HCT116 (cell line): ENCODE measurements at regions not wholly inside any gene's neighbourhood (a gene's known extent, or its start where the extent isn't known, plus 50 kb on each side); places are given as distances from the start of the nearest gene placed in this dataset.

ENCODE experiments used
- ATAC-seq: fragments of 200-7000 bp; cut with Tn5 transposase; 2 replicates; pipeline ENCODE4 v1.9.1; 2020; ENCODE audit warnings: mild to moderate bottlenecking, moderate library complexity
- BruUV-seq: library from RNA; stranded (reverse); fragments of 400-500 nt; replicated peaks from 2 replicates; lab custom pipeline; 2021; lab: Mats Ljungman, UMichigan
- CTCF ChIA-PET: fragments of 300-600 bp; sonication (Branson Sonifier 250); formaldehyde crosslinking; loops from one replicate; lab custom pipeline; 2021; ENCODE audit warnings: antibody characterized with exemption; lab: Charles Lee
- POLR2A ChIA-PET: fragments of 300-600, 350-600 bp; sonication (Branson Sonifier 250); formaldehyde crosslinking; loops from one replicate; lab custom pipeline; 2021; ENCODE audit warnings: antibody characterized with exemption; lab: Charles Lee
- RAD21 ChIA-PET, 2 experiments: fragments of 300-600 bp; sonication (Branson Sonifier 250); formaldehyde crosslinking; loops; one replicate each; lab custom pipeline; 2023; ENCODE audit warnings: low total read pairs in 2 of 2; ENCODE audit not compliant: uncharacterized antibody in 2 of 2, unreplicated experiment in 2 of 2, low non-redundant PET in 1 of 2; lab: Charles Lee
- DNase-seq: peaks from one replicate; pipeline ENCODE4 v3.0.0-alpha.2; 2010; ENCODE audit warnings: low read depth, low spot score
- H2AFZ ChIP-seq: fragments of 200-600 bp; shearing (Covaris generic), sonication (generic); 2 replicates; pipeline ENCODE4 v1.6.1; 2017; ENCODE audit warnings: low read depth, mixed run types, mixed read lengths, antibody characterized with exemption, low read length; ENCODE audit not compliant: poor library complexity, severe bottlenecking
- H3K27ac ChIP-seq: 2 replicates; pipeline ENCODE4 v1.5.1; 2012; ENCODE audit warnings: low read depth, low read length
- H3K27me3 ChIP-seq: fragments of 200-600 bp; sonication (generic); 2 replicates; pipeline ENCODE4 v1.6.1; 2016; ENCODE audit warnings: mixed run types, low read length, mixed read lengths; ENCODE audit not compliant: insufficient read depth
- H3K36me3 ChIP-seq, 2 experiments: fragments of 200-500 bp in 1 of 2; fragments of 200-600 bp in 1 of 2; sonication (Bioruptor generic) in 1 of 2; sonication (generic) in 1 of 2; 2 replicates each; pipeline versions ENCODE4 v1.5.1 to v1.6.1; 2014 to 2016; ENCODE audit warnings: low read length in 2 of 2, inconsistent platforms in 1 of 2, mixed read lengths in 1 of 2, mixed run types in 1 of 2; ENCODE audit not compliant: insufficient read depth in 2 of 2, control insufficient read depth in 1 of 2
- H3K4me1 ChIP-seq, 2 experiments: fragments of 200-600 bp in 1 of 2; sonication (generic) in 1 of 2; 2 replicates each; pipeline versions ENCODE4 v1.5.1 to v1.6.1; 2012 to 2017; ENCODE audit warnings: low read length in 2 of 2, inconsistent platforms in 1 of 2, mild to moderate bottlenecking in 1 of 2, mixed read lengths in 1 of 2, mixed run types in 1 of 2, moderate library complexity in 1 of 2; ENCODE audit not compliant: insufficient read depth in 2 of 2, control insufficient read depth in 1 of 2
- H3K4me2 ChIP-seq: fragments of 200-600 bp; sonication (generic); 2 replicates; pipeline ENCODE4 v1.6.1; 2017; ENCODE audit warnings: mixed run types, low read length, mixed read lengths
- H3K4me3 ChIP-seq, 2 experiments: fragments of 200-600 bp in 1 of 2; sonication (generic) in 1 of 2; replicated peaks in 1 of 2; 2 replicates each; pipeline ENCODE4 v1.5.1; 2011 to 2016; ENCODE audit warnings: low read length in 2 of 2, control low read depth in 1 of 2, low read depth in 1 of 2, mild to moderate bottlenecking in 1 of 2, mixed read lengths in 1 of 2, mixed run types in 1 of 2
- H3K79me2 ChIP-seq: fragments of 200-600 bp; sonication (generic); 2 replicates; pipeline ENCODE4 v1.6.1; 2017; ENCODE audit warnings: mild to moderate bottlenecking, mixed run types, low read length, moderate library complexity, mixed read lengths; ENCODE audit not compliant: insufficient read depth
- H3K9ac ChIP-seq: fragments of 200-600 bp; sonication (generic); 2 replicates; pipeline ENCODE4 v1.6.1; 2016; ENCODE audit warnings: low read length, mixed read lengths
- H3K9me2 ChIP-seq: fragments of 200-600 bp; sonication (generic), shearing (Covaris generic); 2 replicates; pipeline ENCODE4 v1.6.1; 2017; ENCODE audit warnings: mixed run types, mild to moderate bottlenecking, moderate library complexity; ENCODE audit not compliant: insufficient read depth
- H3K9me3 ChIP-seq, 2 experiments: fragments of 200-500 bp in 1 of 2; fragments of 200-600 bp in 1 of 2; sonication (Bioruptor generic) in 1 of 2; sonication (generic) in 1 of 2; 2 replicates each; pipeline ENCODE4 v1.6.1; 2014 to 2017; ENCODE audit warnings: low read length in 2 of 2, mixed read lengths in 2 of 2, inconsistent platforms in 1 of 2, low read depth in 1 of 2, mild to moderate bottlenecking in 1 of 2, mixed run types in 1 of 2, moderate library complexity in 1 of 2; ENCODE audit not compliant: control insufficient read depth in 1 of 2, insufficient read depth in 1 of 2
- H4K20me1 ChIP-seq: fragments of 200-600 bp; sonication (generic), shearing (Covaris generic); 2 replicates; pipeline ENCODE4 v1.6.1; 2017; ENCODE audit warnings: mixed run types, mild to moderate bottlenecking, moderate library complexity; ENCODE audit not compliant: insufficient read depth
- EZH2 ChIP-seq: fragments of 200-600 bp; sonication (generic); IDR thresholded peaks from 2 replicates; pipeline ENCODE4 v1.6.1; 2017; ENCODE audit warnings: antibody characterized with exemption, mixed run types
- FOSL1 ChIP-seq: IDR thresholded peaks from 2 replicates; pipeline ENCODE4 v1.6.1; 2012; ENCODE audit warnings: low read depth
- POLR2A ChIP-seq: IDR thresholded peaks from 2 replicates; pipeline ENCODE4 v1.7.0; 2011; ENCODE audit warnings: borderline replicate concordance; ENCODE audit not compliant: insufficient read depth, insufficient read length; ENCODE audit errors: extremely low read depth
- RAD21 ChIP-seq: IDR thresholded peaks from 2 replicates; pipeline ENCODE4 v1.6.1; 2012; ENCODE audit warnings: low read depth, mild to moderate bottlenecking
- TCF7L2 ChIP-seq: IDR thresholded peaks from 2 replicates; pipeline ENCODE4 v1.7.0; 2011; ENCODE audit warnings: borderline replicate concordance, inconsistent platforms; ENCODE audit not compliant: insufficient read depth, insufficient read length; ENCODE audit errors: extremely low read depth
- ZFX ChIP-seq: fragments of 450-650 bp; IDR thresholded peaks from 2 replicates; pipeline ENCODE4 v1.6.1; 2017
- intact Hi-C: fragments of 100-400 bp; cut with micrococcal nuclease; formaldehyde crosslinking; loops from 2 replicates; pipeline ENCODE4 v1.10.0; 2022
- TF ChIP-seq, protein P1 (sequence below): IDR thresholded peaks from 2 replicates; pipeline ENCODE4 v1.6.1; 2012

DNA sequence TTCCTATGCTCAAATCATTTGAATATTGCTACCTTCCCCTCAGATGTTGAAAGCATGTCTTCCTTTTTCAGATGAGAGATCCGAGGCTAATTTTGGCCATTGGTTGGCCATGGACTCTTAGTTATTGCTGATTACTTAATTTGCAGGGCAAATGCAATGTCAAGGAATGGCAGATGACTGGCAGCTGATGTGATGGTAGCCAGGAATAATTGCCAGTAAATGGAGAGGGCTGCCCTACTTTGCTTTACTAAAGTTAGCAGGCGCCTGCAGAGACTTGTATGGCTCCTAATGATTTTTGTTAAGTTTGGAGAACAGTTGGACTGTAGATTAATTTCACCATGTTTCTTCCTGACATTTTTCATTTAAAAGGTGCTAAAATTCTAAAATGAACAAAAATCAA, 128.9 kb downstream of the XCL2 start:
- intact Hi-C loops: no loop called here
- ChIA-PET CTCF (no interaction called here), RAD21 (no interaction called here)

DNA sequence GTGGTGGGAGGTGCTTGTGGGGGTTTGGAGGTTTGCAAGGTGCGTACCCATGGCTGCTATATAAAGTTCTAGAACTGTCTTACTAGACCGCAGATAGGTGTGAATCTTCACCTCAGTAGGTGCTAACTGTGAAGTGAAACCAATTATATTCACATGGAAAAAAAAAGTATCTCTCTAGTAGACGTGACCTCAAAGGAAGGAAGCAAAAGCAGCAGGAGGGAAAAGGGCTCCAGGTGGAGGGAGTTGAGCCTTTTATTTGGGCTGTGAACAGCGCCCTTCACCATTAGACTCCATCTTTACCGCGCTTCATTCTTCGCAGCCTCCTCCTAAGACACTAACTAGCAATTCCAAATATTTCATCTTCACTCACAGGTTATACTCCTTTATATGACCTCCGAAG, 129.8 kb downstream of the TBX19 start:
- no peak overlapping the region for H3K4me2 ChIP-seq
- POLR2A ChIA-PET: no interaction called here
- DNase-seq (no peak), ATAC-seq (no peak)
- H3K9ac ChIP-seq: no peak overlapping the region
- CTCF ChIA-PET: no interaction called here
- peak overlapping the region; percentile 95 for H3K27ac ChIP-seq
- H4K20me1 ChIP-seq: no peaks in the 10 kb centered on the region
- no TSS peak for BruUV-seq
- no peak overlapping the region for H2AFZ ChIP-seq
- peaks cover 35 to 54% of the 10 kb centered on the region in 2 experiments for H3K4me1 ChIP-seq
- no peaks in the 10 kb centered on the region for H3K79me2 ChIP-seq
- no peak overlapping the region for H3K4me3 ChIP-seq
- intact Hi-C loops: no loop called here
- RAD21 ChIA-PET: no interaction called here
- no peaks in the 10 kb centered on the region for H3K27me3 ChIP-seq
- TF ChIP-seq POLR2A (no peak), RAD21 (no peak), FOSL1 (no peak), TCF7L2 (no peak), ZFX (no peak), EZH2 (no peak)
- no peaks in the 10 kb centered on the region for H3K36me3 ChIP-seq
- H3K9me3 ChIP-seq: no peaks in the 10 kb centered on the region
- H3K9me2 ChIP-seq: no peaks in the 10 kb centered on the region

More for the DNA sequence above, 128.9 kb downstream of the XCL2 start:
- Histone ChIP-seq H3K9me2 (no peaks in the 10 kb centered on the region), H3K9me3 (no peaks in the 10 kb centered on the region), H3K79me2 (no peaks in the 10 kb centered on the region), H3K4me1 (peaks cover 10 to 16% of the 10 kb centered on the region in 2 experiments), H4K20me1 (no peaks in the 10 kb centered on the region), H3K4me3 (no peak overlapping the region), H3K36me3 (no peaks in the 10 kb centered on the region), H3K9ac (no peak overlapping the region), H3K27me3 (no peaks in the 10 kb centered on the region), H3K4me2 (no peak overlapping the region), H2AFZ (no peak overlapping the region), H3K27ac (no peak overlapping the region)
- no TSS peak for BruUV-seq
- no peak for ATAC-seq
- POLR2A ChIA-PET: no interaction called here
- no peak for DNase-seq
- TF ChIP-seq, protein P1, sequence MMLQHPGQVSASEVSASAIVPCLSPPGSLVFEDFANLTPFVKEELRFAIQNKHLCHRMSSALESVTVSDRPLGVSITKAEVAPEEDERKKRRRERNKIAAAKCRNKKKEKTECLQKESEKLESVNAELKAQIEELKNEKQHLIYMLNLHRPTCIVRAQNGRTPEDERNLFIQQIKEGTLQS: no peak
